BLaER1 treated with 17β-estradiol and CSF1 and Interleukin-3, amounts not matched to agents 10 nM and 100 nM (cell line): ENCODE measurements at regions not wholly inside any gene's neighbourhood (a gene's known extent, or its start where the extent isn't known, plus 50 kb on each side); places are given as distances from the start of the nearest gene placed in this dataset.

Experiments
- H3K27ac ChIP-seq, 11 experiments: shearing (Covaris generic); formaldehyde crosslinking; 2 replicates each; pipeline ENCODE4 v1.8.1; 2022
- H3K27me3 ChIP-seq, 11 experiments: shearing (Covaris generic); formaldehyde crosslinking; 2 replicates each; pipeline ENCODE4 v1.8.1; 2022
- H3K36me3 ChIP-seq, 11 experiments: shearing (Covaris generic); formaldehyde crosslinking; 2 replicates each; pipeline ENCODE4 v1.8.1; 2022
- H3K4me1 ChIP-seq, 10 experiments: shearing (Covaris generic); formaldehyde crosslinking; 2 replicates each; pipeline ENCODE4 v1.8.1; 2022
- H3K4me2 ChIP-seq, 11 experiments: shearing (Covaris generic); formaldehyde crosslinking; 2 replicates each; pipeline ENCODE4 v1.8.1; 2022
- H3K4me3 ChIP-seq, 10 experiments: shearing (Covaris generic); formaldehyde crosslinking; 2 replicates each; pipeline ENCODE4 v1.8.1; 2022
- H3K9ac ChIP-seq, 11 experiments: shearing (Covaris generic); formaldehyde crosslinking; 2 replicates each; pipeline ENCODE4 v1.8.1; 2022
- H3K9me3 ChIP-seq, 11 experiments: shearing (Covaris generic); formaldehyde crosslinking; replicated peaks in 1 of 11; 2 replicates each; pipeline ENCODE4 v1.8.1; 2022
- H4K20me1 ChIP-seq, 11 experiments: shearing (Covaris generic); formaldehyde crosslinking; 2 replicates each; pipeline ENCODE4 v1.8.1; 2022
- Cebpa-rat ChIP-seq, 11 experiments: shearing (Covaris generic); IDR thresholded peaks; 2 replicates each; pipeline ENCODE4 v1.8.1; 2022

DNA sequence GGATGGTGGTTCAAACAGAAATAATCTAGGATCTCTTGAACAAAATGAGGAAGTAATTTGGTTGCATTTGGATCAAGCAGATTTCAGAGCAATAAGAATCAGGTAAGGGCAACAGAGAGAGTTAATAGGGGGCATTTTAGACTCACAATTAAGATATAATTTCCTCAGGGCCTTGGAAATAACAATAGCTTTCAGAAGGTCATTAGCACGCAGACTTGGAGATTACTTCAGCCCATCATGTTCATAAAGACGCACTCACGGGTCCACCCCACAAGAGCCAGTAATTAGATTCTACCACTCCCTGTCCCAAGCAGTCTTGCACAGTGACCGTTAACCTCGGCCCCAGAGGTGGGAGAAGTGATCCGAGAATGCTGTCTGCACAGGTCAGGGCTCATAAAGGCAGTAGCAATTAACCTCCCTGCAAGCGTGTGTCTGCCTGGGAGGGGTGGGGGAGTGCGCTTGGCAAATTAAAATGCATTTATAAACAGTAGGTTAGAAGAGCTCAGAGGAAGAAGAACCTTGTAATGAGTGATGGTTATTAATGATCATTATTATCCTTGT, 125.7 kb upstream of the CCDC196 start:
- Histone ChIP-seq H3K27me3 (no peaks in the 10 kb centered on the region), H3K9ac (no peak overlapping the region), H3K27ac (no peak overlapping the region), H3K4me3 (no peak overlapping the region), H3K4me2 (no peak overlapping the region), H3K4me1 (no peaks in the 10 kb centered on the region), H3K36me3 (no peaks in the 10 kb centered on the region), H3K9me3 (no peaks in the 10 kb centered on the region), H4K20me1 (no peaks in the 10 kb centered on the region)
- no peak for TF ChIP-seq Cebpa-rat (IDR thresholded peaks at IDR 0.05)

DNA sequence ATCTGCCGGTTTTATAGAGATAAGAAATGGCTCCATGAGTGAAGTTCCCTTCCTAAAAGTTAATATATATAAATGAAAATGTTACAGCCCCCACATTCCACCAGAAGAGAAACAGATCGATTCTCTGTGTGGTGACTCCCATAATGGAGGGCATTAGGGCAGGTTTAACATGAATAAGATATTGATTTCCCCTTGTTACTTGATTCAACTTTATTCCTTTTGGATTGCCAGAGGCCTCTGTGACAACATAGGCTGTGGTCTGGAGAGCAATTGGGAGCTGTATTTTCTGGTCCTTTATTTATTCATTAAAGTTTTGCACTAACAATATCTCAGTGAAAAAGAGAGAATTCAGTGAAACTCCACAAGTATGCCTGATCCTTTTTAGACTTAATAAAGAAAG, 125.2 kb upstream of the CCDC196 start:
- H3K27me3 ChIP-seq, result no peaks in the 10 kb centered on the region
- H3K9me3 ChIP-seq, result no peaks in the 10 kb centered on the region
- H3K9ac ChIP-seq, result no peak overlapping the region
- no peaks in the 10 kb centered on the region for H4K20me1 ChIP-seq
- TF ChIP-seq Cebpa-rat (IDR thresholded peaks at IDR 0.05), result no peak
- no peak overlapping the region for H3K4me3 ChIP-seq
- H3K4me1 ChIP-seq, result no peaks in the 10 kb centered on the region
- H3K4me2 ChIP-seq, result no peak overlapping the region
- no peak overlapping the region for H3K27ac ChIP-seq
- no peaks in the 10 kb centered on the region for H3K36me3 ChIP-seq

- TF ChIP-seq Cebpa-rat (IDR thresholded peaks at IDR 0.05), result no peak
- Histone ChIP-seq H3K27ac (no peak overlapping the region), H3K9me3 (no peaks in the 10 kb centered on the region), H3K4me2 (no peak overlapping the region), H3K9ac (no peak overlapping the region), H4K20me1 (no peaks in the 10 kb centered on the region), H3K36me3 (no peaks in the 10 kb centered on the region), H3K27me3 (no peaks in the 10 kb centered on the region), H3K4me1 (no peaks in the 10 kb centered on the region), H3K4me3 (no peak overlapping the region)
Observed at GRCh38 chr14:66365388-66365787, 120.8 kb upstream of the CCDC196 start.

DNA sequence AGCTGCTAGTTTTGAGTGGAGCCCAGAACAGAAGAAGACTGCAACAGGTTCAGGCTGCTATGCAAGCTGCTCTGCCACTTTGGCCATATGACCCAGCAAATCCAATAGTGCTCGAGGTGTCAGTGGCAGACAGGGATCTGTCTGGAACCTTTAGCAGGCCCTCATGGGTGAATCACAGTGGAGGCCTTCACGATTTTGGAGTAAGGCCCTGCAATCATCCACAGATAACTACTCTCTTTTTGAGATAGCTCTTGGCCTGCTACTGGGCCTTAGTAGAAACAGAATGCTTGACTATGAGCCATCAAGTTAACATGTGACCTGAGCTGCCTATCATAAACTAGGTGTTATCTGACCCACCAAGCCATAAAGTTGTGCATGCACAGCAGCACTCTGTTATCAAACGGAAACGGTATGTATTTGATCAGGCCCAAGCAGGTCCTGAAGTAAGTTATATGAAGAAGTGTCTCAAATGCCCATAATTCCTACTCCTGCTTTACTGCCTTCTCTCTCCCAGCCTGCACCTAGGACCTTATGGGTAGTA, 116.9 kb upstream of the CCDC196 start:
- no peak overlapping the region for H3K4me2 ChIP-seq
- no peak overlapping the region for H3K27ac ChIP-seq
- no peaks in the 10 kb centered on the region for H3K9me3 ChIP-seq
- H3K4me3 ChIP-seq, result no peak overlapping the region
- no peak for TF ChIP-seq Cebpa-rat (IDR thresholded peaks at IDR 0.05)
- no peaks in the 10 kb centered on the region for H3K36me3 ChIP-seq
- H3K27me3 ChIP-seq, result no peaks in the 10 kb centered on the region
- no peaks in the 10 kb centered on the region for H3K4me1 ChIP-seq
- no peaks in the 10 kb centered on the region for H4K20me1 ChIP-seq
- no peak overlapping the region for H3K9ac ChIP-seq

GRCh38 chr14:66371776-66372175, 114.4 kb upstream of the CCDC196 start:
- TF ChIP-seq Cebpa-rat (IDR thresholded peaks at IDR 0.05), result no peak
- Histone ChIP-seq H3K4me3 (no peak overlapping the region), H3K4me1 (no peaks in the 10 kb centered on the region), H3K27ac (no peak overlapping the region), H3K4me2 (no peak overlapping the region), H3K9ac (no peak overlapping the region), H3K9me3 (no peaks in the 10 kb centered on the region), H3K27me3 (no peaks in the 10 kb centered on the region), H3K36me3 (no peaks in the 10 kb centered on the region), H4K20me1 (no peaks in the 10 kb centered on the region)

DNA sequence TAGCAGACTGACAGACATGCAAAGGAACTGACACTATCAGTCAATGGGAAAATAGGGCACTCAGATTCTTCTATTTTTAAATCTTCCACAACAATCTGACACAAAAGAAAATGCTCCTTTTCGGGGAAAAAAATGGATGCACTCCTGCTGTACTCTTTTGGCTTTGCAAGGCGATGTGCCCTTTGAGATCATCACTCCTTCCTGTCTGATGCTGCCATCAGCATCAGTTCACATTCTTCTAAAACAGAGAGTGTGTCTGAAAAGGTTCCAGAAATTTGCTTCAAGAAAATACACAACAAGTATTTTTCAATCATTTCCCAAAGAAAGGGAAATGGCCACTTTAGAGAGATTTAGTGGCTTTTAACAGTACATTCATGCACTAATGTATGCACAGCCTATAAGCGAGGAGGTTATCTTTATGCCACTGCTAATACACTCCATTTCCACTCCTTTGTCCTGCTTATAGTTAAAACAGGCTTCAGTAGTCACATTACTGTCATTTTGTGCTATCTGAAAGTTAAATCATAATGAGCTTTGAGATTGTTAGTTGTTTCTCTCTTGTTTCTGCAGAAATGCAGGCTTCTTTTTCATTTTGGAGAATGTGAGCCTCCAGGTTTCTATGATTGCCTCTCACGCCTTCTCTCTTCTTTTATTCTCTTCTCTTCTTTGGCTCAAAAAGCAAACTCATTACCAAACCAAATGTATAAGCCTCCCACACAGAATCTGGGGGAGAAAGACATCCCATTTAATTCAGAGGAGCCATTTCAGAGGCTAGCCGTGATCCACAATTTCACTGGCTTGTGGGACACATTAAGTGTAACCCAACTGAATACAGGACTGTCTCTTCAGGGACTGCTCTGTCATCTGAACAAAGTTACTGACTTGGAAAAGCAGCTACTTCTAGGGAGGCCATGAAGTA, 110.9 kb upstream of the CCDC196 start:
- Histone ChIP-seq H3K9me3 (no peaks in the 10 kb centered on the region), H3K27me3 (no peaks in the 10 kb centered on the region), H3K27ac (no peak overlapping the region), H3K9ac (no peak overlapping the region), H3K4me1 (no peaks in the 10 kb centered on the region), H4K20me1 (no peaks in the 10 kb centered on the region), H3K4me3 (no peak overlapping the region), H3K36me3 (no peaks in the 10 kb centered on the region), H3K4me2 (no peak overlapping the region)
- TF ChIP-seq Cebpa-rat (IDR thresholded peaks at IDR 0.05), result no peak

DNA sequence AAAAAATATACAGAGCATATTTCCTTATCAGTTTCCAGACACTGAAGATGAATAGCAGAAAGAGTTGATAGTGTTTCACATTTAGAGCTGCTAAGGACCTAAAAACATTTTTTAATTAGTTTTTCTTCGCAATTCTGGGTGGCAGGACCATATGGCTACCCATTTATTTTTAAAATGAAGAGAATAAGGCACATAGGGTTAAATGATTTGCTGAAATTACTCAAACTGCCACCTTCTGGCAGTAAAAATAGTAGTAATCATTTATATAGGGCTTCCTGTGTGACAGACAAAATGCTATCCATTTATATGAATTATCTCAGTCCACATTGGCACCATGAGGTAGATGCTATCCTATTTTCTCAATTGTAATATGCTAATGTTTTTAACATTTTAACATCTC, 108.6 kb upstream of the CCDC196 start:
- Histone ChIP-seq H3K9ac (no peak overlapping the region), H3K4me1 (no peaks in the 10 kb centered on the region), H4K20me1 (no peaks in the 10 kb centered on the region), H3K27ac (no peak overlapping the region), H3K4me3 (no peak overlapping the region), H3K27me3 (no peaks in the 10 kb centered on the region), H3K36me3 (no peaks in the 10 kb centered on the region), H3K9me3 (no peaks in the 10 kb centered on the region), H3K4me2 (no peak overlapping the region)
- no peak for TF ChIP-seq Cebpa-rat (IDR thresholded peaks at IDR 0.05)

GRCh38 chr14:66378712-66379505, 107.3 kb upstream of the CCDC196 start:
- TF ChIP-seq Cebpa-rat (IDR thresholded peaks at IDR 0.05), result no peak
- H3K27me3 ChIP-seq, result no peaks in the 10 kb centered on the region

DNA sequence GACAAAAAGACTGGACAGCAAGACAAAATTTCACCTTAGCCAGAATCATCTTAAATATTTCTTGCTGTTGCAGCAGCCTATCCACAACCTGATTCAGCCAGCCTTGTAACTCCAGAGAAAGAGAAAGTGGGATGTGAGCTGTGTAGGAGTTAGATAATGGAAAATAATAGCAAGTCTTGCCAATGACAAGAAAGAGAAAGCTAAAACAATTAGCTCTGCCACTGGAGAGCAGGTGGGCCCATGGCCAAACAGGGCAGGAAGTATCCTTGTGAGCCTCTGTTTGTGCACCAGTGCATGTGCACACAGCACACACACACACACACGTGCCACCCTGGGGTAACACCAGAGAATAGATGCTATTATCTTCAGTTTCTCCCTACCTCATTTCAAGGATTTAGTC, 106.0 kb upstream of the CCDC196 start:
- H3K9me3 ChIP-seq, result no peaks in the 10 kb centered on the region
- no peaks in the 10 kb centered on the region for H3K27me3 ChIP-seq
- no peaks in the 10 kb centered on the region for H3K4me1 ChIP-seq
- H3K27ac ChIP-seq, result no peak overlapping the region
- H3K4me2 ChIP-seq, result no peak overlapping the region
- H3K4me3 ChIP-seq, result no peak overlapping the region
- H3K36me3 ChIP-seq, result no peaks in the 10 kb centered on the region
- no peak for TF ChIP-seq Cebpa-rat (IDR thresholded peaks at IDR 0.05)
- no peaks in the 10 kb centered on the region for H4K20me1 ChIP-seq
- H3K9ac ChIP-seq, result no peak overlapping the region

More at GRCh38 chr14:66378712-66379505, 107.3 kb upstream of the CCDC196 start:
- Histone ChIP-seq H4K20me1 (no peaks in the 10 kb centered on the region), H3K36me3 (no peaks in the 10 kb centered on the region), H3K9me3 (no peaks in the 10 kb centered on the region), H3K9ac (no peak overlapping the region), H3K4me3 (no peak overlapping the region), H3K4me1 (no peaks in the 10 kb centered on the region), H3K4me2 (no peak overlapping the region), H3K27ac (no peak overlapping the region)
